Lower lobe of right lung (tissue), 2 donors: ENCODE measurements at regions not wholly inside any gene's neighbourhood (a gene's known extent, or its start where the extent isn't known, plus 50 kb on each side); places are given as distances from the start of the nearest gene placed in this dataset.
A peak's percentile ranks its signal among the peaks of the same experiment; 100 is the strongest.
"Not testable (repeated sequence)": the region's sequence is repeated elsewhere in the genome, so short reads cannot be mapped to it uniquely, and the experiment has no call there.

Experiments used
- ATAC-seq, 2 donors: fragments of 200-7000 bp; cut with Tn5 transposase; one replicate each; pipeline ENCODE4 v1.9.1; 2020 to 2022; ENCODE audit warnings: mild to moderate bottlenecking in 2 of 2, moderate library complexity in 2 of 2
- DNase-seq: peaks from one replicate; pipeline ENCODE4 v3.0.0-alpha.2; 2020
- H3K27ac ChIP-seq: fragments of 200-600 bp; one replicate; pipeline ENCODE4 v1.8.0; 2022
- H3K27me3 ChIP-seq: fragments of 200-600 bp; one replicate; pipeline ENCODE4 v1.8.0; 2022; ENCODE audit warnings: low read depth
- H3K36me3 ChIP-seq: fragments of 200-600 bp; one replicate; pipeline ENCODE4 v1.8.0; 2022; ENCODE audit warnings: mild to moderate bottlenecking
- H3K4me1 ChIP-seq: fragments of 200-600 bp; one replicate; pipeline ENCODE4 v1.8.0; 2022
- H3K4me3 ChIP-seq: fragments of 200-600 bp; one replicate; pipeline ENCODE4 v1.8.0; 2022; ENCODE audit warnings: mild to moderate bottlenecking
- H3K9me3 ChIP-seq: fragments of 200-600 bp; one replicate; pipeline ENCODE4 v1.8.0; 2022
- intact Hi-C: fragments of 100-400 bp; cut with DNase I; formaldehyde crosslinking; loops from one replicate; pipeline ENCODE4 v1.11.0; 2022
- TF ChIP-seq, protein P1 (sequence below): fragments of 200-600 bp; IDR thresholded peaks from one replicate; pipeline ENCODE4 v1.8.0; 2022; ENCODE audit warnings: antibody characterized with exemption, mild to moderate bottlenecking
- donor health status: DM: no; HTN: yes; CAD: no; lungs with severe emphysema.

DNA sequence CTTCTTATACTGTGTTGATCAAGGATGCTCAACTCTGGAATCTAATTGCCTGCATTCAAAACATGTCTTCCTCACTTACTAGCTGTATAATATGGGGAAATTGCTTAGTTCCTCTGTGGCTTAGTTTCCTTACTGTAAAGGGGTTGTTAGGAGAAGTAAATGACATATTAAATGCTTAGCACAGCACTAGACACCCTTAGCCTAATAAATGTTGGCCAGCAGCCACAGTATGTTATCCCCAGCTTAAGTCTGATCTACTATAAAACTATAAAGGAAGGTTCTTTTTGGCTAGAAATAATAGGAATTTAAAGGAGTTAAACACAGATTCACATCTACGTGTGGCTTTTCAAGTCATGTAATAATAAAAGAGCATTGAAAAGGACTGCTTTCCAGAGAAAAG is 232.4 kb downstream of the PCSK1 start:
- DNase-seq (no peak), ATAC-seq (peak; percentile 62 to 80)
- no peaks in the 10 kb centered on the region for H3K36me3 ChIP-seq
- H3K9me3 ChIP-seq: no peaks in the 10 kb centered on the region
- no peak overlapping the region for H3K27ac ChIP-seq
- no peak overlapping the region for H3K4me3 ChIP-seq
- intact Hi-C loops: no loop called here
- peaks cover 8% of the 10 kb centered on the region for H3K4me1 ChIP-seq
- H3K27me3 ChIP-seq: no peaks in the 10 kb centered on the region
- TF ChIP-seq, protein P1, sequence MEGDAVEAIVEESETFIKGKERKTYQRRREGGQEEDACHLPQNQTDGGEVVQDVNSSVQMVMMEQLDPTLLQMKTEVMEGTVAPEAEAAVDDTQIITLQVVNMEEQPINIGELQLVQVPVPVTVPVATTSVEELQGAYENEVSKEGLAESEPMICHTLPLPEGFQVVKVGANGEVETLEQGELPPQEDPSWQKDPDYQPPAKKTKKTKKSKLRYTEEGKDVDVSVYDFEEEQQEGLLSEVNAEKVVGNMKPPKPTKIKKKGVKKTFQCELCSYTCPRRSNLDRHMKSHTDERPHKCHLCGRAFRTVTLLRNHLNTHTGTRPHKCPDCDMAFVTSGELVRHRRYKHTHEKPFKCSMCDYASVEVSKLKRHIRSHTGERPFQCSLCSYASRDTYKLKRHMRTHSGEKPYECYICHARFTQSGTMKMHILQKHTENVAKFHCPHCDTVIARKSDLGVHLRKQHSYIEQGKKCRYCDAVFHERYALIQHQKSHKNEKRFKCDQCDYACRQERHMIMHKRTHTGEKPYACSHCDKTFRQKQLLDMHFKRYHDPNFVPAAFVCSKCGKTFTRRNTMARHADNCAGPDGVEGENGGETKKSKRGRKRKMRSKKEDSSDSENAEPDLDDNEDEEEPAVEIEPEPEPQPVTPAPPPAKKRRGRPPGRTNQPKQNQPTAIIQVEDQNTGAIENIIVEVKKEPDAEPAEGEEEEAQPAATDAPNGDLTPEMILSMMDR: no peak

GRCh38 chr5:96199713-96200183 is 233.3 kb downstream of the PCSK1 start:
- no peaks in the 10 kb centered on the region for H3K9me3 ChIP-seq
- ATAC-seq: no peak
- H3K27ac ChIP-seq: no peak overlapping the region
- H3K36me3 ChIP-seq: no peaks in the 10 kb centered on the region
- no peaks in the 10 kb centered on the region for H3K27me3 ChIP-seq
- no peak for DNase-seq
- H3K4me1 ChIP-seq: peaks cover 8% of the 10 kb centered on the region
- TF ChIP-seq, protein P1: no peak
- intact Hi-C loops: no loop called here
- H3K4me3 ChIP-seq: no peak overlapping the region

DNA sequence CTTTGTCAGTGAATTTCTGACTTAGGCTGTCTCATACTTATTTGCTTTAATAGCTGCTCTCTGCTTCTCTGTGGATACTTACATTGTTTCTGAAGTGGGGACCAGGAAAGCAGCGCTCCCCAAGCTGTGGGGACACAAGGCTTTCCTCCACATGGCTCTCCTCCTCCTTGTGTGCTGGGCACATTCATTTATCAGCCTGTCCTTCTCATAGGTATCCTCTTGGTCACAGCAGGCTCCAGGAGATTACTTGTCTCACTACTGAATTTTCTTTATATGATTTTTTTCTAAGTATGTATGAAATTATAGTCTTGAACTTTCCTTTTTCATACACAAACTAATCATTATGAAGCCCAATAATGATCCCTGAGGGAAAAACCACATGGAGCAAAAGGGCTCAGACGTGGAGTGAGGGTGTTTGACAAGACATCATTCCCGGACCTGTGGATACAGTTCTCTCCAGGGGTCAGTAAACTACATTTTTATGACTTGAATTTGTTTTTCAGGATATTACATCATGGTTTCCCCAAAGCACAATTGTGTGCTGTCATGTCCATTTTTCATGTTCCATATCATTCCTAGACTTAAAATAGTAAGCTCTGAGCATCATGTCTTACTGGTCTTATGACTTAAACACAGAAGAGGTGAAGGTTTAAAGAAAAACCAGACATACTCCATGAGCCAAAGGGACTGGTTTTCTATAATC is 234.5 kb downstream of the PCSK1 start:
- H3K9me3 ChIP-seq: no peaks in the 10 kb centered on the region
- DNase-seq (no peak), ATAC-seq (no peak)
- H3K36me3 ChIP-seq: no peaks in the 10 kb centered on the region
- no peak overlapping the region for H3K4me3 ChIP-seq
- H3K4me1 ChIP-seq: peaks cover 8% of the 10 kb centered on the region
- intact Hi-C loops: no loop called here
- no peak overlapping the region for H3K27ac ChIP-seq
- TF ChIP-seq, protein P1: no peak
- no peaks in the 10 kb centered on the region for H3K27me3 ChIP-seq

GRCh38 chr5:96197767-96198166 is 235.3 kb downstream of the PCSK1 start:
- H3K36me3 ChIP-seq, H3K27me3 ChIP-seq, DNase-seq, H3K4me3 ChIP-seq, intact Hi-C loops, H3K4me1 ChIP-seq, H3K9me3 ChIP-seq, ATAC-seq: not testable (repeated sequence)
- peak overlapping the region; percentile 42 for H3K27ac ChIP-seq

GRCh38 chr5:96197347-96197746 is 235.7 kb upstream of the ELL2 start:
- Histone ChIP-seq H3K36me3 (no peaks in the 10 kb centered on the region), H3K4me3 (no peak overlapping the region), H3K4me1 (peaks cover 8% of the 10 kb centered on the region), H3K27me3 (no peaks in the 10 kb centered on the region), H3K9me3 (no peaks in the 10 kb centered on the region), H3K27ac (peak overlapping the region; percentile 42)
- TF ChIP-seq, protein P1: no peak
- ATAC-seq (peak in 1 of 2 donors; percentile 62), DNase-seq (no peak)
- intact Hi-C loops: no loop called here

DNA sequence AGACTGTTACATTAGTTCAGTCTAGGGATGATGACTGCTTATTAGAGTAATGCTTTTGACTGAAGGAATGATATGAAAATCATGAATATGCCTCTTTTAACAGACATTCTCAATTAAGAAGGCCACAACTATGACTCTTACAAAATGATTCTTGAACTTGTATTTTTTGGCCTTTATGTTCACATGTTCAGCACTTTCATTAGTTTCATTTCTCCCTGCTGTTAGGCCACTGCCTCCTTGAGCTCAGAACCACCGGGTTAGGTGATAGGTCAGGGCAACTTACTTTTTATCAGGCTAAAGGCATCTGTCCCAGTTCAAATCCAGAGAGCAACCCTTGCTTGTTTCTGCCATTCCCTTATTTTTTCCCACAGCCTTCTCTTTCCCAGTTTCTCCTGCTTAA is 235.2 kb upstream of the ELL2 start:
- H3K27ac ChIP-seq: peak overlapping the region; percentile 42
- DNase-seq: no peak
- peak; percentile 41 to 64 for ATAC-seq
- H3K36me3 ChIP-seq: no peaks in the 10 kb centered on the region
- peaks cover 8% of the 10 kb centered on the region for H3K4me1 ChIP-seq
- H3K9me3 ChIP-seq: no peaks in the 10 kb centered on the region
- no peaks in the 10 kb centered on the region for H3K27me3 ChIP-seq
- TF ChIP-seq, protein P1: no peak
- H3K4me3 ChIP-seq: no peak overlapping the region
- intact Hi-C loops: no loop called here
